Pancreas (tissue), 10 donors: ENCODE measurements at regions not wholly inside any gene's neighbourhood (a gene's known extent, or its start where the extent isn't known, plus 50 kb on each side); places are given as distances from the start of the nearest gene placed in this dataset.

Experiments
- ATAC-seq, 4 donors: fragments of 200-7000 bp; cut with Tn5 transposase; one replicate each; pipeline versions ENCODE4 v1.8.0 to v1.9.1; 2020; ENCODE audit warnings: mild to moderate bottlenecking in 4 of 4, moderate library complexity in 4 of 4
- DNase-seq, 6 donors: peaks; one replicate each; pipeline ENCODE4 v3.0.0-alpha.2; 2020
- FAIRE-seq: peaks from 2 replicates; lab custom pipeline; 2012; peaks lifted over from hg19 to GRCh38; lab: Jason Lieb, UNC
- H3K27ac ChIP-seq, 4 donors: fragments of 200-600 bp; sonication (generic); 1 replicate in 3 of 4; 2 replicates in 1 of 4; pipeline versions ENCODE4 v1.5.0 to v1.8.0; 2020
- H3K27me3 ChIP-seq, 4 donors: fragments of 200-600 bp; one replicate each; pipeline ENCODE4 v1.8.0; 2021
- H3K36me3 ChIP-seq, 3 donors: fragments of 200-600 bp; sonication (generic) in 1 of 3; one replicate each; pipeline versions ENCODE4 v1.5.0 to v1.8.0; 2020 to 2021
- H3K4me1 ChIP-seq, 3 donors: fragments of 200-600 bp; one replicate each; pipeline ENCODE4 v1.8.0; 2021
- H3K4me3 ChIP-seq, 4 donors: fragments of 200-600 bp; sonication (generic) in 2 of 4; one replicate each; pipeline versions ENCODE4 v1.5.0 to v1.8.0; 2020 to 2021
- H3K9me3 ChIP-seq, 4 donors: fragments of 200-600 bp; one replicate each; pipeline ENCODE4 v1.8.0; 2021
- CTCF ChIP-seq, 4 donors: fragments of 200-600 bp; sonication (generic) in 3 of 4; IDR thresholded peaks; one replicate each; pipeline versions ENCODE4 v1.5.0 to v1.8.0; 2021; ENCODE audit warnings: antibody characterized with exemption in 4 of 4
- WGBS, 2 donors: extraction: QIAGEN DNeasy Blood & Tissue Kit; methylation state at CpG; one replicate each; pipeline ENCODE4 v1.1.7; 2013; 5-methylcytosine and 5-hydroxymethylcytosine counted together
- intact Hi-C, 3 donors: fragments of 100-400 bp; cut with DNase I; formaldehyde crosslinking; loops; one replicate each; pipeline versions ENCODE4 v1.11.1 to v1.14.2; 2022
- donor health status: healthy with polysubstance abuse.
- donor health status: DM: no; HTN: no; CAD: no; lungs with moderate emphysema.
- donor health status: DM: no; HTN: no; CAD: no.
- donor health status: control.
- donor health status: control.
- donor health status: Bipolar disorder and iron deficiency.
- donor health status: DM: yes; HTN: yes; CAD: no.
- donor health status: DM: no; HTN: no; CAD: no.
- donor health status: DM: no; HTN: no; CAD: no.
- donor health status: DM: yes; HTN: yes; CAD: no.

GRCh38 chr4:32569861-32570260 is 1849.7 kb downstream of the PCDH7 start:
- ATAC-seq (peak in 2 of 4 donors; percentile 29 to 56), FAIRE-seq (no peak), DNase-seq (no peak)
- H3K4me3 ChIP-seq, result no peak overlapping the region
- no peaks in the 10 kb centered on the region for H3K9me3 ChIP-seq
- TF ChIP-seq CTCF (IDR thresholded peaks at IDR 0.05), result no peak
- intact Hi-C loops, result no loop called here
- H3K27me3 ChIP-seq, result no peaks in the 10 kb centered on the region
- H3K36me3 ChIP-seq, result no peaks in the 10 kb centered on the region
- H3K4me1 ChIP-seq, result no peaks in the 10 kb centered on the region
- no peak overlapping the region for H3K27ac ChIP-seq

DNA sequence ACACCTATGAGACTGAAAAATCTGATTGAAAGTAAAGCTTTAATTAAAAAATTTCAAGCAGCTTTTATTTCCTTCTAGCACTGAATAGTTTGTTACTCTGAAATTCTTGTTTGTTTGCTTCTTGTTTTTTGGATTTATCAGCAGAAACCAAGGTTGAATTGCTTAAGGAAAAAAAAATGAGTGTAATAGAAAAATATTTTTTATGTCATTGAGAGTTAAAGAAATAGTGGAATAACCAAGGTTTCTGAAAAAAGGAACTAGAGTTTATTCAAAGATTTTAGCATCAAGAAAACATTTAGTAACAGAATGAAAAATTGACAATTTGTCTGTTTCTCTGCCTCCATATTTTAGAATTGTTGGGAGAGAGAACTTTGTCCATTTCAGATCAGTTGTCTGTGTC is 1852.2 kb downstream of the PCDH7 start:
- DNase-seq, result no peak
- no peak for FAIRE-seq
- Histone ChIP-seq H3K27me3 (no peaks in the 10 kb centered on the region), H3K9me3 (no peaks in the 10 kb centered on the region), H3K4me1 (no peaks in the 10 kb centered on the region), H3K36me3 (no peaks in the 10 kb centered on the region), H3K27ac (no peak overlapping the region), H3K4me3 (no peak overlapping the region)
- ATAC-seq, result no peak
- no peak for TF ChIP-seq CTCF (IDR thresholded peaks at IDR 0.05)
- intact Hi-C loops, result no loop called here

DNA sequence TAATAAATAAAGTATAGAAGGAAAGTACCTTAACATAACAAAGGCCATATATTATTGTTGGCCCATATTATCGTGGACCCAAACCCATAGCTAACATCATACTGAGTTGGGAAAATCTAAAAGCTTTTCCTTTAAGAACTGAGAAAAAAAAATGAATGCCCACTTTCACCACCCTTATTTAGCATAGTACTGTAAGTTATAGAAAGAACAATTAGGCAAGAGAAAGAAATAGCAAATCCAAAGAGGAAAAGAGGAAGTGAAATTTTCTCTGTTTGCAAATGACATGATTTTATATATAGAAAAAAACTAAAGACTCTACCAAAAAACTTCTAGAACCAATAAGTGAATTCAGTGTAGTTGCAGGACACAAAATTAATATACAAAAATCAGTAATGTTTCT is 1854.6 kb downstream of the PCDH7 start:
- WGBS, 2 donors, result 73 to 86% methylated on average over 1 of the region's 1 CpG
- no peak for TF ChIP-seq CTCF (IDR thresholded peaks at IDR 0.05)
- no peaks in the 10 kb centered on the region for H3K9me3 ChIP-seq
- H3K36me3 ChIP-seq, result no peaks in the 10 kb centered on the region
- DNase-seq, result no peak
- ATAC-seq, result no peak
- no peak overlapping the region for H3K4me3 ChIP-seq
- FAIRE-seq, result no peak
- H3K27me3 ChIP-seq, result no peaks in the 10 kb centered on the region
- no peak overlapping the region for H3K27ac ChIP-seq
- no peaks in the 10 kb centered on the region for H3K4me1 ChIP-seq
- intact Hi-C loops, result no loop called here

DNA sequence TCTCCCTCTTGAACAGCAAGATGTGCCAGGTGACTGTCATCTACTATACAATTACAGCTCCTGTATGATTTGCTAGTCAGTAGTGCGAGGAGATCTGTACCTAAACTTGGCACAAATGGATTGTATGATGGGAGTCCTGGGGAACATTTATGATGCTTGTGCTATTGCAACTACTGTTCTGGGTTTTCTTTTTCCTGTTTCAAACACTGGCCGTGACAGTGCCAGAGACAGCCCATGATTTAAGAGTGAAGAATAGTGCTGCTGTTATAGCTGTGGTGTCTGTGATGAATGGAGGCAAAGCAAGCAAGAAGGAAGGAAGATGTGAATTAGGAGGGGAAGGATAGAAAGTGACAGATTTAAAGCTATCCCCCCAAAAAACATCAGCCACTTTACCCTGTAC is 1868.9 kb downstream of the PCDH7 start:
- Histone ChIP-seq H3K4me1 (no peaks in the 10 kb centered on the region), H3K4me3 (no peak overlapping the region), H3K9me3 (no peaks in the 10 kb centered on the region), H3K27ac (no peak overlapping the region), H3K27me3 (no peaks in the 10 kb centered on the region), H3K36me3 (no peaks in the 10 kb centered on the region)
- WGBS, 2 donors, result 36 to 43% methylated on average over 2 of the region's 2 CpGs
- no peak for ATAC-seq
- no peak for DNase-seq
- TF ChIP-seq CTCF (IDR thresholded peaks at IDR 0.05), result no peak
- intact Hi-C loops, result no loop called here
- no peak for FAIRE-seq

- no peak overlapping the region for H3K27ac ChIP-seq
- no peaks in the 10 kb centered on the region for H3K27me3 ChIP-seq
- no peak overlapping the region for H3K4me3 ChIP-seq
- H3K9me3 ChIP-seq, result no peaks in the 10 kb centered on the region
- TF ChIP-seq CTCF (IDR thresholded peaks at IDR 0.05), result no peak
- WGBS, 2 donors, result 48 to 62% methylated on average over 2 of the region's 2 CpGs
- H3K36me3 ChIP-seq, result no peaks in the 10 kb centered on the region
- no peak for FAIRE-seq
- no peak for DNase-seq
- ATAC-seq, result no peak
- no peaks in the 10 kb centered on the region for H3K4me1 ChIP-seq
- intact Hi-C loops, result no loop called here
Observed at GRCh38 chr4:32589853-32590252, 1869.7 kb downstream of the PCDH7 start.
